GM21423 (cell line): ENCODE measurements at regions not wholly inside any gene's neighbourhood (a gene's known extent, or its start where the extent isn't known, plus 50 kb on each side); places are given as distances from the start of the nearest gene placed in this dataset.
"Not testable (repeated sequence)": the region's sequence is repeated elsewhere in the genome, so short reads cannot be mapped to it uniquely, and the experiment has no call there.

Source experiments
- ATAC-seq: cut with Tn5 transposase; IDR thresholded peaks from one replicate; pipeline ENCODE4 v1.9.1; 2021; ENCODE audit warnings: mild to moderate bottlenecking, moderate library complexity; ENCODE audit not compliant: unreplicated experiment

GRCh38 chr5:91315701-91316100 is 67.4 kb downstream of the ARRDC3 start:
- no peak for ATAC-seq

DNA sequence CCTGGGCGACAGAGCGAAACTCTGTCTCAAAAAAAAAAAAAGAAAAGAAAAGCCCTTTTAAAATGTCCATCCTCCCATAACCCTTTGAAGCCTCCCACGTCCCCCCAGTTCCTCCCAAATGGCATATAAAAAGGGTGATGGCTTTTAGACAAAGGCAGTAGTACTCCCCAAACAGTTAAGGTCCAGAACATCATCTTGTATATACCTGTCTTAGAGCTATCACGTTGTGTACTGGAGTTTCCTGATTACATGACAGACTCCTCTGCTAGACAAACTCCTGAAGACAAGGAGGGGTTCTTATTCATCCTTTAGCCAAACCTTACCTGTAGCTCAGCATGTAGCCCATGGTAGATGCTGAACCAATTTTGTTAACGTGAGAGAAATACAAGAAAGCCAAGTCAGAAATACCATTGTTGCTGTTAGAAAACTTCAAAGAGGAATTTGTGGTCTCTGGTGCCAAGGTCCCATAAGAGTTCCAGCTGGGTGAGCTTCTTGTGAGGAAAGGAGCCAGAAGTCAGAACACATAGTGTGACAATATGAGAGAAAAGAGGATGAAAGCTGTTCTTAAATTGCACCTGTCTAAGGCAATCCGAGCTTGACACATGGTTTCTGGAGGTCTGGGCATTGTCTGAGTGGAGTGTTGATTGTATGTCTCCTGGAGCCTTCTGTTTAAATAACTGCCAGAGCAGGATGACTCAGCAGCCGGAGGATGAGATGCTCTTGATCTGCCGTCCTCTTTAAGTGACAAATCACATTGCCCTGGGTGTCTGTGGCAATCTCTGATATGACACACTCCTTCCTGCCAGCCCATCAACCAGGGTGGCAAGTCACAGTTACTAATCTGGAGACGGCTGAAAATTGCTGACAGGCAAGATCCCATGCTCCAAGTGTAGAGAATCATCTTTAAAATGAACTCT is 69.1 kb downstream of the ARRDC3 start:
- peak; percentile 53 for ATAC-seq

DNA sequence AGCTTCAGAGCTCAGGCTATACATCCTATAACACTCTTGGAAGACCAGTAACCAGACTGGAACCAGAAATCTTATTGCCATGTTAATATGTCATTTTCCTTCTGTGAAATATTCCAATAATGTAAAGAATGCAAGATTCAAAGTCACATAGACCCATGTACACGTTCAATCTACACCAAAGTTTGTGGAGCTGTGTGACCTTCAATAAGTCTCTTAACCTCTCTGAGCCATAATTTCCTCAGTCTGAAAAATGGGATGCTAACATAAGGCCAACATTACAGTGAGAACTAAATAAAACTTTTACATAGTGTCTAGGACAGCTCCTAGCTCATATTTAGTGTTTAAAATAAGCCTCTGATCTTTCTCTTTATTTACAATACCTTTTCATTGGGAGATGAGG is 70.4 kb downstream of the ARRDC3 start:
- no peak for ATAC-seq

GRCh38 chr5:91311697-91312501 is 71.2 kb downstream of the ARRDC3 start:
- peak; percentile 92 for ATAC-seq

DNA sequence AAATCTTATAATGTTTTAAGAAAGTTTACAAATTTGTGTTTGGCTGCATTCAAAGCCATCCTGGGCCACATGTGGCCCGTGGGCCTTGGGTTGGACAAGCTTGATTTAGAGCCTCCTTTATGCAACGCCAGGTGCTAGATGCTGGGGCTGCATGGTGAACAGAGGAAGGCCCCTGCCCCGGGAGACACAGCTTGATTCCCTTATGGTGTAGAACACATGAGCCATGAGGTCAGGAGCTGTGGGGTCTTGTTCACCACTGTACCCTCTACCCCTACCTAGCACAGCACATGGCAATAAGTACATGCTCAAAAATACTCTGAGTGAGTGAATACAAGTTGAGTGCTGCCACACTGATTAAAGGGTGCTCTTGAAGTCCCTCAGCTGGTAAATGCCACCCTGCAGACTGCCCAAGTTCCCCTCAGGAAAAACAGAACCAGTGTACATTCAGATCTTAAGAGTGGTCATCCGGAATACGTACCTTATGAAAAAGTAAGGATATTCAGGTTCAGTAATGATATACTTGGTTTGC is 71.9 kb downstream of the ARRDC3 start:
- no peak for ATAC-seq

GRCh38 chr5:91308157-91308556 is 75.0 kb downstream of the ARRDC3 start:
- not testable (repeated sequence) for ATAC-seq

GRCh38 chr5:91307048-91307447 is 76.1 kb downstream of the ARRDC3 start:
- no peak for ATAC-seq

- ATAC-seq: no peak
These were observed 76.6 kb downstream of the ARRDC3 start for GRCh38 chr5:91306497-91306896.

- ATAC-seq: no peak
These were observed 77.5 kb downstream of the ARRDC3 start for GRCh38 chr5:91305640-91306039.

DNA sequence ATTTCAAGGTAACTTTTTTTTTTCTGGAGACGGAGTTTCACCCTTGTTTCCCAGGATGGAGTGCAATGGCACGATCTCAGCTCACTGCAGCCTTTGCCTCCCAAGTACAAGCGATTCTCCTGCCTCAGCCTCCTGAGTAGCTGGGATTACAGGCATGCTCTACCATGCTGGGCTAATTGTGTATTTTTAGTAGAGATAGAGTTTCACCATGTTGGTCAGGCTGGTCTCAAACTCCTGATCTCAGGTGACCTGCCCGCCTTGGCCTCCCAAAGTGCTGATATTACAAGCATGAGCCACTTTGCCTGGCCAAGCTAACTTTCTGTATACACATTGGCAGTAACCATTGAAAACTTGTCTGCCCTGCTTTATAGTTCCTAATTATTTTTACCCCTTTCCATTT is 79.1 kb downstream of the ARRDC3 start:
- not testable (repeated sequence) for ATAC-seq

GRCh38 chr5:91302958-91303357 is 80.2 kb downstream of the ARRDC3 start:
- ATAC-seq: no peak

GRCh38 chr5:91302305-91302704 is 80.8 kb downstream of the ARRDC3 start:
- ATAC-seq: no peak

- no peak for ATAC-seq
These were observed 81.8 kb downstream of the ARRDC3 start for GRCh38 chr5:91301106-91301846.

GRCh38 chr5:91297994-91298393 is 85.1 kb downstream of the ARRDC3 start:
- ATAC-seq: no peak

GRCh38 chr5:91296674-91297143 is 86.4 kb downstream of the ARRDC3 start:
- no peak for ATAC-seq

- not testable (repeated sequence) for ATAC-seq
These were observed 87.0 kb downstream of the ARRDC3 start for GRCh38 chr5:91296102-91296501.

- peak; percentile 99 for ATAC-seq
These were observed 90.0 kb downstream of the ARRDC3 start for GRCh38 chr5:91293131-91293530.

- no peak for ATAC-seq
These were observed 91.2 kb downstream of the ARRDC3 start for GRCh38 chr5:91291628-91292569.

DNA sequence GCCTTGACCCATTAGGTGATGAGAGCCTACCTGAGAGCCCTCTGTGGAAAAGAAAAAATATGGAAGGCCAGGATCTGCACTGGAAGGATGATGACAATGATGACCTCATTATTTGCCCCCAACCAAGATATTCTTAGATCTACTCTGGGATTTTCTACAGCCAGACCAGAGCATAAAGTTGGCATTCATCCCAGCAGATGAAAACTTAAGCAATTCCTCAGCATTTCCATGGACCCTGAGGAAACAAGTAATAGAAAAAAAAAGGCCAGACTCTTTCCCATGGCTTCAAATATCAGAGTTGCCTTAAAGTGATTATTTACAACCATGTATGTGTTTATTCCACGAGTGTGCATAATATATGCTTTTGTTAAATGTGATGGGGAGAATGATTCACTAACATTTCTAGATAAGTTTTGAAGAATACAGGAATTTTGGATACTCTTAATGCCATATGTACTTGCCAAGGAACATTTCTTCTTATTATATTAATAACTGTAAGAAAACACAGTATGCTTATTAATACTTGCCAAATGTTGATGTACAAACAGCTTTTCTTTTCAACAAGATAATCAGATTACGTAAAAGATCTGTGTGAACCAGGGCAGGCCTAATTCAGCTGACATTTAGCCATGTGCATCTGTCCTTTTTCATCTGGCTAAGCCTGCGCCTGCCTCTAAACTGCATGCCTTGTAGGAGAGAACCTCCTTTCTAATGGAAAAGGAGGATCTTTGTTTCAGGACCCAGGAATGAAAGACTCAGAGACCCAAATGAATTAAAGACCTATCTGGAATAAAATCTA is 94.8 kb downstream of the ARRDC3 start:
- ATAC-seq: no peak
